BE2C (cell line): ENCODE measurements at regions not wholly inside any gene's neighbourhood (a gene's known extent, or its start where the extent isn't known, plus 50 kb on each side); places are given as distances from the start of the nearest gene placed in this dataset.

Experiments
- DNase-seq: peaks from one replicate; pipeline ENCODE4 v3.0.0-alpha.2; 2020
- H3K27me3 ChIP-seq: fragments of 250-450 bp; sonication (Bioruptor Pico); 2 replicates; pipeline ENCODE4 v1.5.1; 2020; ENCODE audit warnings: mild to moderate bottlenecking
- H3K36me3 ChIP-seq: fragments of 250-450 bp; sonication (Bioruptor Pico); 2 replicates; pipeline ENCODE4 v1.5.1; 2020; ENCODE audit warnings: mild to moderate bottlenecking
- H3K4me1 ChIP-seq: fragments of 250-450 bp; sonication (Bioruptor Pico); 2 replicates; pipeline ENCODE4 v1.5.1; 2020
- H3K4me3 ChIP-seq: 2 replicates; pipeline ENCODE4 v1.5.1; 2011; ENCODE audit warnings: low read depth, low read length
- H3K9me3 ChIP-seq: fragments of 250-450 bp; sonication (Bioruptor Pico); 2 replicates; pipeline ENCODE4 v1.5.1; 2020
- CTCF ChIP-seq: IDR thresholded peaks from 2 replicates; pipeline ENCODE4 v1.5.1; 2012; ENCODE audit warnings: mild to moderate bottlenecking, low read depth, low read length

GRCh38 chr13:22505489-22505888 is 675.3 kb upstream of the SGCG start:
- no peaks in the 10 kb centered on the region for H3K9me3 ChIP-seq
- H3K27me3 ChIP-seq: no peaks in the 10 kb centered on the region
- no peaks in the 10 kb centered on the region for H3K4me1 ChIP-seq
- H3K4me3 ChIP-seq: no peak overlapping the region
- TF ChIP-seq CTCF: no peak
- H3K36me3 ChIP-seq: no peaks in the 10 kb centered on the region
- no peak for DNase-seq

GRCh38 chr13:22506096-22506691 is 674.6 kb upstream of the SGCG start:
- TF ChIP-seq CTCF: no peak
- DNase-seq: no peak
- no peaks in the 10 kb centered on the region for H3K27me3 ChIP-seq
- no peak overlapping the region for H3K4me3 ChIP-seq
- no peaks in the 10 kb centered on the region for H3K9me3 ChIP-seq
- H3K36me3 ChIP-seq: no peaks in the 10 kb centered on the region
- no peaks in the 10 kb centered on the region for H3K4me1 ChIP-seq

GRCh38 chr13:22517544-22517943 is 663.2 kb upstream of the SGCG start:
- H3K4me1 ChIP-seq: no peaks in the 10 kb centered on the region
- no peak overlapping the region for H3K4me3 ChIP-seq
- no peak for TF ChIP-seq CTCF
- H3K9me3 ChIP-seq: no peaks in the 10 kb centered on the region
- DNase-seq: no peak
- no peaks in the 10 kb centered on the region for H3K36me3 ChIP-seq
- H3K27me3 ChIP-seq: no peaks in the 10 kb centered on the region

- Histone ChIP-seq H3K36me3 (no peaks in the 10 kb centered on the region), H3K27me3 (no peaks in the 10 kb centered on the region), H3K4me3 (no peak overlapping the region), H3K9me3 (no peaks in the 10 kb centered on the region), H3K4me1 (no peaks in the 10 kb centered on the region)
- no peak for TF ChIP-seq CTCF
- DNase-seq: no peak
Measured at GRCh38 chr13:22536851-22537250, 643.9 kb upstream of the SGCG start.

- DNase-seq: no peak
- H3K27me3 ChIP-seq: no peaks in the 10 kb centered on the region
- no peaks in the 10 kb centered on the region for H3K4me1 ChIP-seq
- no peaks in the 10 kb centered on the region for H3K36me3 ChIP-seq
- TF ChIP-seq CTCF: no peak
- no peak overlapping the region for H3K4me3 ChIP-seq
- H3K9me3 ChIP-seq: no peaks in the 10 kb centered on the region
Measured at GRCh38 chr13:22538400-22538799, 642.4 kb upstream of the SGCG start.

GRCh38 chr13:22549126-22549525 is 631.7 kb upstream of the SGCG start:
- no peak for DNase-seq
- no peaks in the 10 kb centered on the region for H3K36me3 ChIP-seq
- no peak for TF ChIP-seq CTCF
- no peaks in the 10 kb centered on the region for H3K27me3 ChIP-seq
- no peak overlapping the region for H3K4me3 ChIP-seq
- no peaks in the 10 kb centered on the region for H3K9me3 ChIP-seq
- H3K4me1 ChIP-seq: no peaks in the 10 kb centered on the region
